HG03432 (cell line): ENCODE measurements at regions not wholly inside any gene's neighbourhood (a gene's known extent, or its start where the extent isn't known, plus 50 kb on each side); places are given as distances from the start of the nearest gene placed in this dataset.

Source experiments
- ATAC-seq: cut with Tn5 transposase; IDR thresholded peaks from one replicate; pipeline ENCODE4 v1.9.1; 2021; ENCODE audit warnings: mild to moderate bottlenecking, moderate library complexity; ENCODE audit not compliant: unreplicated experiment

- no peak for ATAC-seq
Observed at GRCh38 chr18:5601188-5601624, 57.4 kb upstream of the EPB41L3 start.

- ATAC-seq, result no peak
Observed at GRCh38 chr18:5600378-5601071, 56.7 kb upstream of the EPB41L3 start.

DNA sequence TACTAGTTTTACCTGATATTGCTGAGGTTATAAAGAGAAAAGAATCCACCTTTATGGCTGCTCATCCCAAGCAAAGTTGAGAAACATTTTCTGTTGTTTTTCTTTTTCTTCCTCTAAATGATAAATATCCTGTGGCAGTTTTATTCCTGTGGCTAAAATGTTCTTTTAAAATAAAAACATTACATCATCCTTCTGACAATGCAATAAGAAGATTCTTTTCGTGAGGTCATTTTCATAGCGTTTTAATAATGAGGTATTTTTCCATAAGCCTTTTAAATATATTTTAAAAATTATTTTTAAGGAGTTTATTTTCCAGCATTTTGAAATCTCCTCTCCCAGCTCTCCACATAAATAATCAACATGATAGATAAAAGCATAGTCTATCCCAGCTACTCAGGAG, 52.8 kb upstream of the EPB41L3 start:
- no peak for ATAC-seq
